ENCODE measurements at regions not wholly inside any gene's neighbourhood (a gene's known extent, or its start where the extent isn't known, plus 50 kb on each side); places are given as distances from the start of the nearest gene placed in this dataset.

- H3K4me3 ChIP-seq: no peak overlapping the region
- H3K4me1 ChIP-seq: no peaks in the 10 kb centered on the region
- no peaks in the 10 kb centered on the region for H3K9me3 ChIP-seq
- TF ChIP-seq CTCF (IDR thresholded peaks at IDR 0.05): no peak
- TF ChIP-seq POLR2A (IDR thresholded peaks at IDR 0.05): no peak
- no peak for DNase-seq
- no peak overlapping the region for H3K27ac ChIP-seq
- no peaks in the 10 kb centered on the region for H3K36me3 ChIP-seq
- no peaks in the 10 kb centered on the region for H3K27me3 ChIP-seq
Measured at GRCh38 chr3:118714800-118715199, 319.8 kb downstream of the IGSF11 start.

- TF ChIP-seq CTCF (IDR thresholded peaks at IDR 0.05): no peak
- TF ChIP-seq POLR2A (IDR thresholded peaks at IDR 0.05): no peak
- H3K9me3 ChIP-seq: no peaks in the 10 kb centered on the region
- no peaks in the 10 kb centered on the region for H3K4me1 ChIP-seq
- H3K27ac ChIP-seq: no peak overlapping the region
- no peaks in the 10 kb centered on the region for H3K27me3 ChIP-seq
- no peak for DNase-seq
- H3K4me3 ChIP-seq: no peak overlapping the region
- H3K36me3 ChIP-seq: no peaks in the 10 kb centered on the region
Measured at GRCh38 chr3:118729546-118729945, 305.1 kb downstream of the IGSF11 start.

GRCh38 chr3:118734664-118735063 is 300.0 kb downstream of the IGSF11 start:
- TF ChIP-seq CTCF (IDR thresholded peaks at IDR 0.05) (no peak), POLR2A (IDR thresholded peaks at IDR 0.05) (no peak)
- Histone ChIP-seq H3K9me3 (no peaks in the 10 kb centered on the region), H3K4me3 (no peak overlapping the region), H3K27ac (no peak overlapping the region), H3K27me3 (no peaks in the 10 kb centered on the region), H3K4me1 (no peaks in the 10 kb centered on the region), H3K36me3 (no peaks in the 10 kb centered on the region)
- DNase-seq: no peak

GRCh38 chr3:118736107-118736506 is 298.5 kb downstream of the IGSF11 start:
- TF ChIP-seq CTCF (IDR thresholded peaks at IDR 0.05) (no peak), POLR2A (IDR thresholded peaks at IDR 0.05) (no peak)
- Histone ChIP-seq H3K27ac (no peak overlapping the region), H3K27me3 (no peaks in the 10 kb centered on the region), H3K4me1 (no peaks in the 10 kb centered on the region), H3K36me3 (no peaks in the 10 kb centered on the region), H3K9me3 (peaks cover 0 to 4% (median 0%) of the 10 kb centered on the region in 4 donors), H3K4me3 (no peak overlapping the region)
- no peak for DNase-seq

GRCh38 chr3:118740722-118741290 is 293.8 kb downstream of the IGSF11 start:
- TF ChIP-seq POLR2A (IDR thresholded peaks at IDR 0.05) (no peak), CTCF (IDR thresholded peaks at IDR 0.05) (no peak)
- Histone ChIP-seq H3K4me1 (no peaks in the 10 kb centered on the region), H3K36me3 (no peaks in the 10 kb centered on the region), H3K9me3 (peaks cover 0 to 4% (median 0%) of the 10 kb centered on the region in 4 donors), H3K4me3 (no peak overlapping the region), H3K27ac (no peak overlapping the region), H3K27me3 (no peaks in the 10 kb centered on the region)
- DNase-seq: no peak

GRCh38 chr3:118742760-118743159 is 291.9 kb downstream of the IGSF11 start:
- peaks cover 0 to 4% (median 0%) of the 10 kb centered on the region in 4 donors for H3K9me3 ChIP-seq
- H3K4me1 ChIP-seq: no peaks in the 10 kb centered on the region
- TF ChIP-seq POLR2A (IDR thresholded peaks at IDR 0.05): no peak
- TF ChIP-seq CTCF (IDR thresholded peaks at IDR 0.05): no peak
- H3K27ac ChIP-seq: no peak overlapping the region
- H3K36me3 ChIP-seq: no peaks in the 10 kb centered on the region
- H3K27me3 ChIP-seq: no peaks in the 10 kb centered on the region
- no peak overlapping the region for H3K4me3 ChIP-seq
- DNase-seq: no peak

All from Peyer's patch (tissue), 4 donors.